ENCODE measurements at regions not wholly inside any gene's neighbourhood (a gene's known extent, or its start where the extent isn't known, plus 50 kb on each side); places are given as distances from the start of the nearest gene placed in this dataset.

- Mint-ChIP-seq H3K9me3 (peaks cover 3 to 6% (median 4%) of the 10 kb centered on the region in 3 donors), H3K4me3 (no peak overlapping the region), H3K27ac (no peak overlapping the region), H3K36me3 (no peaks in the 10 kb centered on the region), H3K4me1 (no peaks in the 10 kb centered on the region), H3K27me3 (no peaks in the 10 kb centered on the region)
- CTCF ChIA-PET = no interaction called here
- 79% methylated on average over 2 of the region's 2 CpGs for WGBS (ENCODE audit: insufficient coverage)
- POLR2A ChIA-PET = no interaction called here
- H3K4me3 ChIP-seq (ENCODE audit: control insufficient read depth in 1 of 2, extremely low read depth in 1 of 2, low read length in 1 of 2) = no peak overlapping the region
- no peaks in the 10 kb centered on the region for H3K27me3 ChIP-seq (replicated peaks in 1 of 2; ENCODE audit: control insufficient read depth in 2 of 2, extremely low read depth in 1 of 2, insufficient read depth in 2 of 2, low read length in 1 of 2)
- no peak overlapping the region for H3K27ac ChIP-seq (ENCODE audit: low read length)
- ATAC-seq (replicated peaks in 1 of 4) (no peak), DNase-seq (no peak)
- no peaks in the 10 kb centered on the region for H3K4me1 ChIP-seq (ENCODE audit: control insufficient read depth in 1 of 2, extremely low read depth in 1 of 2, insufficient read depth in 2 of 2, low read length in 2 of 2)
- H3K36me3 ChIP-seq (ENCODE audit: control insufficient read depth in 2 of 2, extremely low read depth in 1 of 2, insufficient read depth in 1 of 2, low read length in 1 of 2) = no peaks in the 10 kb centered on the region
- no peaks in the 10 kb centered on the region for H3K9me3 ChIP-seq
Measured at GRCh38 chr19:23520441-23520840, 125.2 kb upstream of the ZNF91 start.

DNA sequence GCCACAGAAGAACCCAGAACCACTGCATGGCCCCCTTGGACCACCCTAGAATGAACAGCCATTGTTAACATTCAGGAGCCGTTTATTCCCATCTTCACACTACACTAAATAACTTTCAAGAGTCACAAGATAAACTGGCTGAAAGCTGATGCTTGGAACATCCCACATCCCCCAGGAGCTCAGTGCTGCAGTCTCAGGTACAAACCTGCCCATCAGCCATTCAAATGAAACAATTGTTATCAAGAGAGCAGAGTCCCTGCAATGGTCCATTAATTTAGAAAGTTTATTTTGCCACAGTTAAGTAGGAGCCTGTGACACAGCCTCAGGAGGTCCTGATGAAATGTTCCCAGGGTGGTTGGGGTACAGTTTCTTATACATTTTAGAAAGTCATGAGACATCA, 123.8 kb upstream of the ZNF91 start:
- H3K36me3 Mint-ChIP-seq = no peaks in the 10 kb centered on the region
- Histone ChIP-seq H3K4me3 (ENCODE audit: control insufficient read depth in 1 of 2, extremely low read depth in 1 of 2, low read length in 1 of 2) (no peak overlapping the region), H3K27me3 (replicated peaks in 1 of 2; ENCODE audit: control insufficient read depth in 2 of 2, extremely low read depth in 1 of 2, insufficient read depth in 2 of 2, low read length in 1 of 2) (no peaks in the 10 kb centered on the region), H3K9me3 (no peaks in the 10 kb centered on the region), H3K4me1 (ENCODE audit: control insufficient read depth in 1 of 2, extremely low read depth in 1 of 2, insufficient read depth in 2 of 2, low read length in 2 of 2) (no peaks in the 10 kb centered on the region), H3K27ac (ENCODE audit: low read length) (no peak overlapping the region), H3K36me3 (ENCODE audit: control insufficient read depth in 2 of 2, extremely low read depth in 1 of 2, insufficient read depth in 1 of 2, low read length in 1 of 2) (no peaks in the 10 kb centered on the region)
- ChIA-PET POLR2A (no interaction called here), CTCF (no interaction called here)
- peaks cover 3 to 6% (median 4%) of the 10 kb centered on the region in 3 donors for H3K9me3 Mint-ChIP-seq
- ATAC-seq (replicated peaks in 1 of 4) (no peak), DNase-seq (no peak)
- no peaks in the 10 kb centered on the region for H3K27me3 Mint-ChIP-seq
- H3K4me3 Mint-ChIP-seq = no peak overlapping the region
- no peak overlapping the region for H3K27ac Mint-ChIP-seq
- 63% methylated on average over 1 of the region's 1 CpG for WGBS (ENCODE audit: insufficient coverage)
- H3K4me1 Mint-ChIP-seq = no peaks in the 10 kb centered on the region

GRCh38 chr19:23516266-23516665, 121.0 kb upstream of the ZNF91 start:
- H3K27ac ChIP-seq (ENCODE audit: low read length) = no peak overlapping the region
- no peak overlapping the region for H3K4me3 ChIP-seq (ENCODE audit: control insufficient read depth in 1 of 2, extremely low read depth in 1 of 2, low read length in 1 of 2)
- ATAC-seq (replicated peaks in 1 of 4) (peak in 1 of 4 experiments; percentile 19), DNase-seq (no peak)
- H3K4me1 ChIP-seq (ENCODE audit: control insufficient read depth in 1 of 2, extremely low read depth in 1 of 2, insufficient read depth in 2 of 2, low read length in 2 of 2) = no peaks in the 10 kb centered on the region
- H3K4me3 Mint-ChIP-seq = no peak overlapping the region
- no peaks in the 10 kb centered on the region for H3K36me3 ChIP-seq (ENCODE audit: control insufficient read depth in 2 of 2, extremely low read depth in 1 of 2, insufficient read depth in 1 of 2, low read length in 1 of 2)
- H3K9me3 Mint-ChIP-seq = peaks cover 0 to 4% (median 2%) of the 10 kb centered on the region in 3 donors
- CTCF ChIA-PET = no interaction called here
- H3K27me3 ChIP-seq (replicated peaks in 1 of 2; ENCODE audit: control insufficient read depth in 2 of 2, extremely low read depth in 1 of 2, insufficient read depth in 2 of 2, low read length in 1 of 2) = no peaks in the 10 kb centered on the region
- POLR2A ChIA-PET = no interaction called here
- H3K27me3 Mint-ChIP-seq = no peaks in the 10 kb centered on the region
- no peaks in the 10 kb centered on the region for H3K4me1 Mint-ChIP-seq
- no peaks in the 10 kb centered on the region for H3K9me3 ChIP-seq
- 100% methylated on average over 1 of the region's 2 CpGs for WGBS (ENCODE audit: insufficient coverage)
- H3K27ac Mint-ChIP-seq = no peak overlapping the region
- H3K36me3 Mint-ChIP-seq = no peaks in the 10 kb centered on the region

DNA sequence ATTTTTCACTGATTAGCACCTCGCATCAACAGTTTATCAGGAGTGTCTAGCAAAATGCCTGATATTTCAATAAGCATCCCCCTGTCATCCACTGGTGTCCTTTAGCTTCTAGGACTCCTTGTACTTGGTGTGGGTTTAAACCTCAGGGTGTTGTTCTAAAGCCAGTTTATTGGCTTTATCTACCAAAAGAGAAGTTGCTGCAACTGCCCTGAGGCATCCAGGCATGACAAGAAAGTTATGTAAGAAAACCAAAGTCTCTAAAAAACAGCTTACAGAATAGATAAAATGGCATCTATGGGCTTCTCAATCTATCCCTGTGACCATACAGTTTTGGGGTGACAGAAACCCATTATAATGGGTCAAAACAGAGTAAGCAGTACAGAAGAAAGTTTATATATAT, 120.3 kb upstream of the ZNF91 start:
- no peaks in the 10 kb centered on the region for H3K27me3 ChIP-seq (replicated peaks in 1 of 2; ENCODE audit: control insufficient read depth in 2 of 2, extremely low read depth in 1 of 2, insufficient read depth in 2 of 2, low read length in 1 of 2)
- H3K27me3 Mint-ChIP-seq = no peaks in the 10 kb centered on the region
- H3K4me1 ChIP-seq (ENCODE audit: control insufficient read depth in 1 of 2, extremely low read depth in 1 of 2, insufficient read depth in 2 of 2, low read length in 2 of 2) = no peaks in the 10 kb centered on the region
- H3K27ac Mint-ChIP-seq = no peak overlapping the region
- DNase-seq = no peak
- peaks cover 0 to 4% (median 0%) of the 10 kb centered on the region in 3 donors for H3K9me3 Mint-ChIP-seq
- POLR2A ChIA-PET = no interaction called here
- H3K4me3 ChIP-seq (ENCODE audit: control insufficient read depth in 1 of 2, extremely low read depth in 1 of 2, low read length in 1 of 2) = no peak overlapping the region
- no peak for ATAC-seq (replicated peaks in 1 of 4)
- CTCF ChIA-PET = no interaction called here
- no peaks in the 10 kb centered on the region for H3K36me3 Mint-ChIP-seq
- no peaks in the 10 kb centered on the region for H3K36me3 ChIP-seq (ENCODE audit: control insufficient read depth in 2 of 2, extremely low read depth in 1 of 2, insufficient read depth in 1 of 2, low read length in 1 of 2)
- H3K27ac ChIP-seq (ENCODE audit: low read length) = no peak overlapping the region
- no peak overlapping the region for H3K4me3 Mint-ChIP-seq
- no peaks in the 10 kb centered on the region for H3K9me3 ChIP-seq
- WGBS (ENCODE audit: insufficient coverage) = no CpG with 5 or more reads among the region's 1 CpG
- H3K4me1 Mint-ChIP-seq = no peaks in the 10 kb centered on the region

DNA sequence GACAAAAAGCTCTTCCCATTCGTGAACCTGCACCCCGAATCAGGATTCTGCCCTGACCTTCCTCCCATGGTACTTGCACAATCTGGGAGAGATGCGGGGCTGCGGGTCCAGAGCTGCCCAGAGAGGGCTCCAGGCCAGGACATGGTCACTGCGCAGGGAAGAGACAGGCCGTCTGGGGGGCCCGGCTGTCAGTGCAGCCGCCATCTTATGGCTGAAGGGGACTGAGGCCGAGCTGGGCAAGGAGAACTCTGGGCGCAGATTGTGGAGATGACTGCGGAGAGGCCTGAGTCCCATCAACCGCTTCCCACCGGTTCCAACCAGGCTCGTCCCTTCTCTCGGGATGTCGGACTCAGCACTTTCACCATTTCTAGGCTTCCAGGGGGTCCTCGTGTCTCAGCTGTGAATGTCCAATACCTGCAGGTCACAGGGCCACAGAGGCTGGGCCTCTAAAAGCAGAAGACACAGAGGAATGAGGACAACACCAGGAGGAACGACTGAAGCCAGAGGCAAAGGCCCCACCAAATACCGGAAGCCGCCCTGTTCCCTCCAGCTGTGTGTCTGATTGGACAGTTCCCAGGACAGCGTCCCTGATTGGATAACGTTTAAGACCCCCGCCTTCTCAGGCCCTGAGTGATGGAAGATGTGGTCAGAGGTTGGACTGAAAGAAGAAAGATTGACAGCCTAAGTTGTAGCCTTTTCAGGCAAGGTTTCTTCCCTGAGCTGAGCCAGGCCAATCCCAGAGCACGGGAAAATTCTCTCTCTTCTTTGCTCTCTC, 117.1 kb upstream of the ZNF91 start:
- no peak for ATAC-seq (replicated peaks in 1 of 4)
- no peaks in the 10 kb centered on the region for H3K4me1 ChIP-seq (ENCODE audit: control insufficient read depth in 1 of 2, extremely low read depth in 1 of 2, insufficient read depth in 2 of 2, low read length in 2 of 2)
- ChIA-PET CTCF (interaction anchor here in 1 of 2 donors (0.6 kb wide), 1 partner anchor 1777 kb away, joined by 4 read pairs; no protein-coding TSS in a partner anchor), POLR2A (no interaction called here)
- H3K27ac Mint-ChIP-seq = no peak overlapping the region
- H3K27ac ChIP-seq (ENCODE audit: low read length) = no peak overlapping the region
- H3K4me3 ChIP-seq (ENCODE audit: control insufficient read depth in 1 of 2, extremely low read depth in 1 of 2, low read length in 1 of 2) = peak overlapping the region in 1 of 2 donors; percentile 11
- no peaks in the 10 kb centered on the region for H3K36me3 Mint-ChIP-seq
- H3K9me3 Mint-ChIP-seq = peaks cover 0 to 4% (median 0%) of the 10 kb centered on the region in 3 donors
- 92% methylated on average over 20 of the region's 24 CpGs for WGBS (ENCODE audit: insufficient coverage)
- no peaks in the 10 kb centered on the region for H3K27me3 Mint-ChIP-seq
- no peak overlapping the region for H3K4me3 Mint-ChIP-seq
- no peaks in the 10 kb centered on the region for H3K27me3 ChIP-seq (replicated peaks in 1 of 2; ENCODE audit: control insufficient read depth in 2 of 2, extremely low read depth in 1 of 2, insufficient read depth in 2 of 2, low read length in 1 of 2)
- no peaks in the 10 kb centered on the region for H3K9me3 ChIP-seq
- no peaks in the 10 kb centered on the region for H3K36me3 ChIP-seq (ENCODE audit: control insufficient read depth in 2 of 2, extremely low read depth in 1 of 2, insufficient read depth in 1 of 2, low read length in 1 of 2)
- no peaks in the 10 kb centered on the region for H3K4me1 Mint-ChIP-seq
- DNase-seq = no peak

GRCh38 chr19:23509686-23510450, 114.6 kb upstream of the ZNF91 start:
- ATAC-seq (replicated peaks in 1 of 4) (no peak), DNase-seq (no peak)
- Mint-ChIP-seq H3K4me1 (no peaks in the 10 kb centered on the region), H3K27ac (no peak overlapping the region), H3K9me3 (peaks cover 0 to 4% (median 0%) of the 10 kb centered on the region in 3 donors), H3K27me3 (no peaks in the 10 kb centered on the region), H3K4me3 (no peak overlapping the region), H3K36me3 (no peaks in the 10 kb centered on the region)
- H3K4me1 ChIP-seq (ENCODE audit: control insufficient read depth in 1 of 2, extremely low read depth in 1 of 2, insufficient read depth in 2 of 2, low read length in 2 of 2) = no peaks in the 10 kb centered on the region
- whole genome bisulfite sequencing (ENCODE audit: insufficient coverage) = no CpG with 5 or more reads among the region's 3 CpGs
- no peaks in the 10 kb centered on the region for H3K36me3 ChIP-seq (ENCODE audit: control insufficient read depth in 2 of 2, extremely low read depth in 1 of 2, insufficient read depth in 1 of 2, low read length in 1 of 2)
- no peak overlapping the region for H3K27ac ChIP-seq (ENCODE audit: low read length)
- no peaks in the 10 kb centered on the region for H3K9me3 ChIP-seq
- POLR2A ChIA-PET = no interaction called here
- CTCF ChIA-PET = no interaction called here
- H3K4me3 ChIP-seq (ENCODE audit: control insufficient read depth in 1 of 2, extremely low read depth in 1 of 2, low read length in 1 of 2) = no peak overlapping the region
- H3K27me3 ChIP-seq (replicated peaks in 1 of 2; ENCODE audit: control insufficient read depth in 2 of 2, extremely low read depth in 1 of 2, insufficient read depth in 2 of 2, low read length in 1 of 2) = no peaks in the 10 kb centered on the region

Data from T-cell (primary cell).